Urinary bladder (tissue), 3 donors: ENCODE measurements at regions not wholly inside any gene's neighbourhood (a gene's known extent, or its start where the extent isn't known, plus 50 kb on each side); places are given as distances from the start of the nearest gene placed in this dataset.

Source experiments
- DNase-seq: peaks from one replicate; pipeline ENCODE4 v3.0.0-alpha.2; 2015; ENCODE audit errors: extremely low spot score
- H3K27ac ChIP-seq: one replicate; pipeline ENCODE4 v1.5.1; 2013; ENCODE audit warnings: low read depth, mild to moderate bottlenecking, moderate library complexity
- H3K36me3 ChIP-seq: one replicate; pipeline ENCODE4 v1.6.1; 2013; ENCODE audit warnings: mild to moderate bottlenecking, moderate library complexity; ENCODE audit not compliant: insufficient read depth
- H3K4me1 ChIP-seq: one replicate; pipeline ENCODE4 v1.6.1; 2013; ENCODE audit warnings: mild to moderate bottlenecking, moderate library complexity; ENCODE audit not compliant: insufficient read depth
- H3K4me3 ChIP-seq: one replicate; pipeline ENCODE4 v1.5.1; 2013; ENCODE audit warnings: low read depth, low read length
- WGBS: extraction: QIAGEN DNeasy Blood & Tissue Kit; methylation state at CpG from one replicate; pipeline ENCODE4 v1.1.7; 2013; 5-methylcytosine and 5-hydroxymethylcytosine counted together
- donor health status: healthy with polysubstance abuse.
- donor health status: healthy.

DNA sequence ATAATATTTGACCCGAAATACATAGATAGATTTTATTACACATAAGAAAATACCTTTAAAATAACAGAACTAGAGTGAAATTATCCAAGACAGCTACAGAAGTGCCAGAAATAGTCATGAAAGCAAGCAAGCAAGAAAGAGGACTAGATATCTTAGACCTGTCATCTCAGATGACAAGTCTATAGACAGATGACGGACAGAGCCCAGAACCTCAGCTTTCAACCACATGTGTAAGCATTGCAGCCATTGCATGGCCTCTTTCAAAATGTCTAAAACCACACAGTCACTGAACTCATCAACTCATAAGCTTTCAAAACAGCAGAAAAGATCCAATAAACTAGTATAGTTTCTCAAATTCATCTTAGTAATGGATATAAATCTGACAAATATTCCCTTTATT is 59.8 kb upstream of the FHIT start:
- DNase-seq, result no peak
- WGBS, result 86% methylated on average over 2 of the region's 2 CpGs
- no peak overlapping the region for H3K4me3 ChIP-seq
- H3K4me1 ChIP-seq, result no peaks in the 10 kb centered on the region
- H3K27ac ChIP-seq, result no peak overlapping the region
- no peaks in the 10 kb centered on the region for H3K36me3 ChIP-seq

DNA sequence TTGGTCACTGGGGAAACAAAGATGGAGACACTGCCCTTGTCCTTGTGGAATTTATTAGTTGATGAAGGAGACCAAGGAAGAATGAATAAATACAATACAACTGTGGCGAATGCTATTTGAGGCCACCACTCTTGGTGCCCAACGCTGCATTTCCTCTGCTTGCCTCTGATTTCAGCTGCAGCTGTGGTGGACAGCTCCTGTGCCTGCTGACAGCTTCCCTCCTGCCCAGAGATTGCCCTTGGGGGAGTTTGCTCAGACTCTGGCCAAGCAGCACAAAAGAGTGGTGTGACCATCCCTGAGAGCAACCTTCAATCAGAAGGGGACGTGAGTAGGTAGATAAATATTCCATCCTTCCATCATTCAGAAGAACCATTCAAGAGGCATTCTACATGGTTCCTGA is 64.6 kb upstream of the FHIT start:
- H3K4me1 ChIP-seq, result no peaks in the 10 kb centered on the region
- DNase-seq, result no peak
- WGBS, result 32% methylated on average over 3 of the region's 3 CpGs

DNA sequence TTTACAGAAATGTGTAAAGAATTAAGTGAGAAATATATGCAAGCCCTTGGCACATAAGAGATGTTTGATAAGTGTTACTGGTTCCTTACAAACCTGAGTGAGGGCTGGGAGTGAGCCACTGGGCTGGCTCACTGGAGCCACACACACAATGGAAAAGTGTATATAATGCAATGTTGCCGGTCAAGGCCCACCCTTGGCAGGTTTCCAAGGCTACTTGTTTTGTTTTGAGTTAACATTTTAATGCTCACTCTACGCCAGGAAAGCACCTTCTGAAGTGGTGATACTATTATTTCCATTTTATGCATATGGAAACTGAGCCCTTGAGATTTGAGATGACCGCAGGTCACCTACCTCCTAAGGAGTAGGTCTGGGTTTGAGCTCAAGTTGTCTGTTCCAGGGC is 71.8 kb upstream of the FHIT start:
- H3K27ac ChIP-seq, result no peak overlapping the region
- 67% methylated on average over 3 of the region's 3 CpGs for WGBS
- DNase-seq, result no peak
- no peaks in the 10 kb centered on the region for H3K36me3 ChIP-seq
- H3K4me1 ChIP-seq, result no peaks in the 10 kb centered on the region
- no peak overlapping the region for H3K4me3 ChIP-seq

More for the DNA sequence above, 64.6 kb upstream of the FHIT start:
- Histone ChIP-seq H3K4me3 (no peak overlapping the region), H3K36me3 (no peaks in the 10 kb centered on the region), H3K27ac (no peak overlapping the region)

DNA sequence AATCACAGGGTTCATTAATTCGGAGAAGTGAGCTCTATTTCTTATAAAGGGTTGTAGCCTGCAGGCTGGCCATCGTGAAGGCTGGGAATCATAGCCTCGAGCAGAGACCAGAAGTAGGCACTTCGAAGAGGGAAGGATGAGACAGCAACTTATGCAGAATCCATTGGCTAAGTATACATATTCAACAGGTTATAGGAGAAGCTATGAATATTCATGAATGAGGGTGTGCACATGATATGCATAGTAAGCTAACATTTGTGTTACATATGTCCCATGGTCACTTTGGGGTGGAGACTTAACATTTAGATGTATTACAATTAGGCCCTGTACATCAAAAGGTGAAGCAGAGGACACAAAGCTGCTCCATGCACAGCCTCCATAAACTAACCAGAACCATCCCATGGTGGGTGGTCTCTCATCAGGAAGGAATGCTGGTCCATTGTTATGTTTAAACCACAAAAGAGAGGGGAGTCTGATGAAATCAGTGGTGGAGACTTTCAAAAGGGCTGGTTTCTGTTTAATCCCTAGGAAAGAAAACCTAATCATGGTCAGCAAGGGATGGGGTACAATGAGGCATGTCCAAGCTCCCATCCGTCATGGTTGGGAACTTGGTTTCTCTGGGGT is 80.8 kb upstream of the FHIT start:
- Histone ChIP-seq H3K27ac (no peak overlapping the region), H3K4me3 (no peak overlapping the region), H3K36me3 (no peaks in the 10 kb centered on the region), H3K4me1 (no peaks in the 10 kb centered on the region)
- DNase-seq, result no peak
- 94% methylated on average over 5 of the region's 5 CpGs for WGBS

DNA sequence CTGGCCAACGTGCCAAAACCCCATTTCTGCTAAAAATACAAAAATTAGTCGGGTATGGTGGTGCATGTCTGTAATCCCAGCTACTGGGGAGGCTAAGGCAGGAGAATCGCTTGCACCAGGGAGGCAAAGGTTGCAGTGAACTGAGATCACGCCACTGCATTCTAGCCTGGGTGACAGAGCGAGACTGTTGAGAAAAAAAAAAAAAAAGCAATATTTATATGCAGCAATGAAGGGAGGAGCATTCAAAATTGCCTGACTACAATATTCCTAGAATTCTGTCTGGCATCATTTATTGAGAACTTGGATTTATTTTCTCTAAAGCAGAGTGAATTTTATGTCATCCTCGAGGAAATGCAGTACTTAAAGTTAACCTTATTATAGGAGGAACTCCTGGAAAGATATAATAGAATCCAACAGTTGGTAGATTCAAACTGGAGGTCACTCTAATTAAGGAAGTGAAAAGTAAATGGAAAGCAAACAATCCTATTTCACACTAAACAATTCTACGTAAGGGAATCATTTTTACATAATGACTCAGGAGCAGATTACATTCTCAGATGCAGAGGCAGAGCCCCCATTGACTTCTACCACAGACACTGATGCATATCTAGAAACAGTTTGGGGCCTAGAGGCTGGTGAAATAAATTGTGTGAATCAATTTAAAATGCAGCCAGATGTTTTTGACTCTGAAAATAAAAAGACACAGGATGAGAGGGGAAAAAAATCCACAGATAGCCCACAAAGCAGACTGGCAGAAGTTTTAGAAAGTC is 82.1 kb upstream of the FHIT start:
- 76% methylated on average over 7 of the region's 7 CpGs for WGBS
- Histone ChIP-seq H3K27ac (no peak overlapping the region), H3K4me1 (no peaks in the 10 kb centered on the region), H3K36me3 (no peaks in the 10 kb centered on the region), H3K4me3 (no peak overlapping the region)
- DNase-seq, result no peak

DNA sequence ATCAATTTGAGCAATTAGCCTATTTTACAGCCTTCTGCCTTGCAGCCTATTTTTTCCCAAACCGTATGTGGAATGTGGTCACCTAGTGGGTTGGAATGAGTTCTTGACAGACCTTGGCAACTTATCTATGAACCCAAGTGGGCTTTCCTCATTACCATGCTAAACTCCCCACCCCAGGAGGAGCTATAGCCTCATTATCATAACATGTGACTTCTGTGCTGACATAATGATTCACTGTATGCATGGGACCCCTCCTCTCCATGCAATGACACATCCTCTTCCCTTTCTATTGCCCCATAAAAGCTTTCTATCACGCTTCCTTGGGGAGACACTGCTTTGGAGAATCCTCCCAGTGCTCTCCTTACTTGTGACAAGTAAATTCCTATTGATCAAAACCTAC is 83.5 kb upstream of the FHIT start:
- H3K36me3 ChIP-seq, result no peaks in the 10 kb centered on the region
- H3K27ac ChIP-seq, result no peak overlapping the region
- 80% methylated on average over 2 of the region's 2 CpGs for WGBS
- H3K4me3 ChIP-seq, result no peak overlapping the region
- H3K4me1 ChIP-seq, result no peaks in the 10 kb centered on the region
- no peak for DNase-seq

DNA sequence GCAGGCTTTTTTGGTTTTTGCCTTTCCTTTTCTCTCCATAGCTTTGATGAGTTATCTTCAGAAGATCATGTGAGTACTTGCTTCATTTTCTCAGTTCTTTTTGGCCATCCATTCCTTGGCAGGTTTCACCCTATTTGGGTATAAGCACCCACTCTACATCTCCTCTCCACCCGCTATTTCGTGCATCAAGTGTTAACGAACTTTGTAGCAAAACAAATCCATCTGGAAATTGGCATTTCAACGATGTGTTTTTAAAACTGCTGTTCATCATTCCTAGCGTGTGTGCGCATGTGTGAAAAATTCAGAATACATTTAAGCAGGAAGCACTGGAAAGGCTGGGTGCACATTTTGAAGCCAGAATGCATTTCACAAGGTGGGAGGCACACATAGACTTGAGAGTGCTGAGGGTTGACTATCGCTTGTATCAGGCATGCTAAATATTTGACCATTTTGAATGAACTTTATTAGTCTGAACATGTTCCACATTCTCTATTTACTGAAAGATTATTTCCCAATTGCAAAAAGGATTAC is 89.7 kb upstream of the FHIT start:
- DNase-seq, result no peak
- Histone ChIP-seq H3K4me1 (no peaks in the 10 kb centered on the region), H3K27ac (no peak overlapping the region), H3K4me3 (no peak overlapping the region), H3K36me3 (no peaks in the 10 kb centered on the region)
- 82% methylated on average over 7 of the region's 7 CpGs for WGBS

DNA sequence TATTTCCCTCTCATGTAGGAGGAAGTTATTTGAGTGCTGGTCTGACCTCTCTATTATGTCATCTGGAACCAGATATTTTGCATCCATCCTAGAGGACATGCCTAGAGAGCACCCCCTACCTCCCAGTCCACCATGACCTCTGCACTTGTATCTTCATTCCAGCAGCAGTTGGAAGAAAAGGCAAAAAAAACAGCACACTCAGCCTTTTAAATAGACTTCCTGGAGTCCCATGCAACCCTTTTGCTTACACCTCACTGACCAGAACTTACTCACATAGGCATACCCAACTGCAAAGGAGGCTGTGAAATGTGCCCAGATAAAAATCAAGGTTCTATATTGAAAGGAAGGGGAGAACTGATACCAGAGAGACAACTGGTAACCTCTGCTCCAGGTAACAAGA is 92.3 kb upstream of the FHIT start:
- DNase-seq, result no peak
- Histone ChIP-seq H3K27ac (no peak overlapping the region), H3K4me3 (no peak overlapping the region), H3K4me1 (no peaks in the 10 kb centered on the region), H3K36me3 (no peaks in the 10 kb centered on the region)

DNA sequence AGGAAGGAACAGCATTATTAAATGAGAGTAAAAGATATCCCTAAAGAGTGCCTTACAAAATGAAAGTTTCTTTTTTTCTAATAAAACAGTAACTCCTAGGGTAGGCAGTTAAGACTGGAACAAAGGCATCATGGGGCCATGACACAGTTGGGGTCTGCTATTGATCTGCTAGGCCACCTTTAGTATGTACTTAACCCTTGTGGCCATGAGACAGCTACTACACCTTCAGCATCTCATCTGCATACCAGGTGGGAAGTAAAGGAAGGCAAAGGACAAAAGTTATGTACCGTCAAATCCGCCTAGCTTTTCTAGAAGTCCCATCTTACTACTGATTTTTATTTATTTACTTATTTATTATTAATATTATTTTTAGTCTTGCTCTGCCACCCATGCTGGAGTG is 93.8 kb upstream of the FHIT start:
- DNase-seq, result no peak
- 97% methylated on average over 2 of the region's 2 CpGs for WGBS
- H3K4me3 ChIP-seq, result no peak overlapping the region
- no peaks in the 10 kb centered on the region for H3K4me1 ChIP-seq
- no peaks in the 10 kb centered on the region for H3K36me3 ChIP-seq
- H3K27ac ChIP-seq, result no peak overlapping the region

DNA sequence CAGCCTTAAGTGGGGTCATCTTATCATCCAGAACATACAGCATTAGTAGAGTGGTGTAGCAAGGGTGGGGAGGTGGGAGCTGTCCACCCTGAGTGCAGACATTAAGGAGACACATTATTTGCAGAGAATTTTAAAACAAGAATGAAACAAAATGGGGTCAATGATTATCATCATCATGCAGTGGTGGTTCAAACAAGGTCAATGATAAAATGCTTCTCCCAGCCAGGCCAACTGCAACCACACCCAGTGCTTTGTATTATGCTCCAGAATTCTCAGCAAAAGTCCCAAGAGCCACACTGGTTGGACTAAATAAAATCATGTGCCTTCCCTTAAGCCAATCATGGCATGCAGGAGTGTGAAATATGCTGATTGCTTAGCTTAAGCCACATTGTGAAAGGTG is 96.7 kb upstream of the FHIT start:
- Histone ChIP-seq H3K27ac (no peak overlapping the region), H3K36me3 (no peaks in the 10 kb centered on the region), H3K4me3 (no peak overlapping the region), H3K4me1 (no peaks in the 10 kb centered on the region)
- no peak for DNase-seq

DNA sequence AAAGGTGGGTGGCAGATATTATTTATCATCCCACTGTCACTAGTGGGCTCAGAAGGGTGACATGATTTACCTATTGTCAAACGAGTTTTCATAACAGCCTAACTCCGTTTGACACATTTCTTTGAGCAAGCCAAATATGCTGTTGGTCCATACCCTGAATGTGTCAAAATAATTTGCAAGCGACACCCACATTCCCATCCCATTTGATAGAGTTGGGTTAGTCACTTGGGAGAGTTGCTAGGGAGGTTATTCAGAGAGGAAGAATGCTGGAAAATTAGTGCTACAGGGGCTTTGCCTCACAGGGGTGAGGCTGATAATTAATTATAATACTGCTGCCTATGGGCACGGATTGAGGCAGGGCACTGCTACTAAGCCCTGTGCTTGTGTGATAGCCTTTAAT is 98.5 kb upstream of the FHIT start:
- WGBS, result 82% methylated on average over 4 of the region's 4 CpGs
- no peak for DNase-seq

DNA sequence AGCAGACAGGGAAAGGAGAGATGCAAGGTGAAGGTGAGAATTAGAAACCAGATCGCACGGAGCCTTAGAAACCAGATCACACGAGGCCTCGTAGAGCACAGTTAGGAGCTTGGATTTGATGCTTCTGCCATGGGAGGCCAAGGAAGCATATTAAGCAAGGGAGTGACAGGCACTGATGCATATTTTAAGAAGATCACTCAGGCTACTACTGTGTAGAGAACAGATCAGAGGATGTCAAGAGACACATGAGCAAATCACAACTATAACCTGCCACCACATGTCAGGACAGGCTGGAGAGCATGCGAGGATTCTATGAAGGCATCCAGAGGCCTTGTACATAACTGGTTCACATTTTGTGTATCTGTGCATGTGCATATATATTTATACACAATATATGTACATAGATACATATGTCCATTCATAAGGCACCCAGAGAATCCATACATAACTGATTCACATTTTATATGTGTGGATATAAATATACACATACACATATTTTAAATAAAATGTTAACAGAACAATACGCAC is 99.6 kb upstream of the FHIT start:
- WGBS, result 97% methylated on average over 6 of the region's 6 CpGs
- no peak for DNase-seq
- no peak overlapping the region for H3K27ac ChIP-seq
- no peaks in the 10 kb centered on the region for H3K4me1 ChIP-seq
- no peaks in the 10 kb centered on the region for H3K36me3 ChIP-seq
- H3K4me3 ChIP-seq, result no peak overlapping the region

More for the DNA sequence above, 98.5 kb upstream of the FHIT start:
- H3K4me3 ChIP-seq, result no peak overlapping the region
- no peaks in the 10 kb centered on the region for H3K4me1 ChIP-seq
- no peak overlapping the region for H3K27ac ChIP-seq
- no peaks in the 10 kb centered on the region for H3K36me3 ChIP-seq

DNA sequence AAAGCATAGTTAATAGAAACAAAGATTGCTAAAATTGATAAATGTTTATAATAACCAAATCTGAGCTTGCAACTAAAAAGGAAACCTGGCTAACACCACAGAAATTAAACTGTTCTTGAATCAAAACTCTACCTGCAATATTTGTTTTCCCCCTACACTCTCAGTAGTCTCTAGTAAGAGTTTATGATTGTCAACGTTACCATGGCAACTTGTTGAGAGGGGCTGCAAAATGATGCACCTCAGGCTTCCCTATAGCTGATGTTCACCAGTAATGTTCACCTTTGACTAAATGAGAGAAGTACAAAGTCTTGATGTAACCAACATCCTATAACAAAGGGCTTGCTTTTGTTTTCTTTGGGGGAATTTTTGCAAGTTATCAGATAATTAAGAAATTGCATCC is 101.1 kb upstream of the FHIT start:
- no peak overlapping the region for H3K27ac ChIP-seq
- 84% methylated on average over 1 of the region's 1 CpG for WGBS
- DNase-seq, result no peak
- no peaks in the 10 kb centered on the region for H3K36me3 ChIP-seq
- no peaks in the 10 kb centered on the region for H3K4me1 ChIP-seq
- no peak overlapping the region for H3K4me3 ChIP-seq

DNA sequence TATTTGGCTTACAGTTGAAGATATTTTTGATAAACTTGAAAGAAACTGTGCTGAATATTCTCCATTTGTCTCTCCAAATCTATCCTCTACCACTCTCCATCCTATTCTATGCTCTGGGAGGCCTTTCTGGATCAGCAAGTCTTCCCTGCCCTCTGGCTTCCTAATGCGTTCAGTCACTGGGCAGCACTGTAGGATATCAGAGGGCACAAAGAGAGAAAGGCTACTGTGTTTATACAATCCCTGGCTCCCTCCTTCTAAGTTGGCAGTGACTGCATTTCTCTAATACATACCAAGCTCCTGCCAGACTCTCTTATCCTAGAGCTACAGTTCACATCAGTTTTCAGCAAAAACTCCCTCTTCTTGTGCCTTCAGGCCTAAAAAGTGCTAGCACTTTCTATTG is 102.1 kb upstream of the FHIT start:
- DNase-seq, result no peak
- 78% methylated on average over 1 of the region's 1 CpG for WGBS

More for the DNA sequence above, 102.1 kb upstream of the FHIT start:
- H3K4me3 ChIP-seq, result no peak overlapping the region
- H3K27ac ChIP-seq, result no peak overlapping the region
- no peaks in the 10 kb centered on the region for H3K4me1 ChIP-seq
- no peaks in the 10 kb centered on the region for H3K36me3 ChIP-seq
